GM12865 (cell line): ENCODE measurements at regions not wholly inside any gene's neighbourhood (a gene's known extent, or its start where the extent isn't known, plus 50 kb on each side); places are given as distances from the start of the nearest gene placed in this dataset.
A peak's percentile ranks its signal among the peaks of the same experiment; 100 is the strongest.

ENCODE experiments used
- DNase-seq: peaks from one replicate; pipeline ENCODE4 v3.0.0; 2010; ENCODE audit warnings: low read depth
- H3K4me3 ChIP-seq: 2 replicates; pipeline ENCODE4 v1.5.1; 2011; ENCODE audit warnings: mild to moderate bottlenecking, low read depth, low read length, control low read depth
- TF ChIP-seq, protein P1 (sequence below): IDR thresholded peaks from 2 replicates; pipeline ENCODE4 v1.5.1; 2011; ENCODE audit warnings: low read length, control low read depth, low read depth, inconsistent platforms; ENCODE audit not compliant: insufficient read depth; ENCODE audit errors: missing control alignments

- no peak for DNase-seq
- TF ChIP-seq, protein P1, sequence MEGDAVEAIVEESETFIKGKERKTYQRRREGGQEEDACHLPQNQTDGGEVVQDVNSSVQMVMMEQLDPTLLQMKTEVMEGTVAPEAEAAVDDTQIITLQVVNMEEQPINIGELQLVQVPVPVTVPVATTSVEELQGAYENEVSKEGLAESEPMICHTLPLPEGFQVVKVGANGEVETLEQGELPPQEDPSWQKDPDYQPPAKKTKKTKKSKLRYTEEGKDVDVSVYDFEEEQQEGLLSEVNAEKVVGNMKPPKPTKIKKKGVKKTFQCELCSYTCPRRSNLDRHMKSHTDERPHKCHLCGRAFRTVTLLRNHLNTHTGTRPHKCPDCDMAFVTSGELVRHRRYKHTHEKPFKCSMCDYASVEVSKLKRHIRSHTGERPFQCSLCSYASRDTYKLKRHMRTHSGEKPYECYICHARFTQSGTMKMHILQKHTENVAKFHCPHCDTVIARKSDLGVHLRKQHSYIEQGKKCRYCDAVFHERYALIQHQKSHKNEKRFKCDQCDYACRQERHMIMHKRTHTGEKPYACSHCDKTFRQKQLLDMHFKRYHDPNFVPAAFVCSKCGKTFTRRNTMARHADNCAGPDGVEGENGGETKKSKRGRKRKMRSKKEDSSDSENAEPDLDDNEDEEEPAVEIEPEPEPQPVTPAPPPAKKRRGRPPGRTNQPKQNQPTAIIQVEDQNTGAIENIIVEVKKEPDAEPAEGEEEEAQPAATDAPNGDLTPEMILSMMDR: no peak
- H3K4me3 ChIP-seq: no peak overlapping the region
Observed at GRCh38 chr6:40782355-40782754, 195.2 kb upstream of the LRFN2 start.

DNA sequence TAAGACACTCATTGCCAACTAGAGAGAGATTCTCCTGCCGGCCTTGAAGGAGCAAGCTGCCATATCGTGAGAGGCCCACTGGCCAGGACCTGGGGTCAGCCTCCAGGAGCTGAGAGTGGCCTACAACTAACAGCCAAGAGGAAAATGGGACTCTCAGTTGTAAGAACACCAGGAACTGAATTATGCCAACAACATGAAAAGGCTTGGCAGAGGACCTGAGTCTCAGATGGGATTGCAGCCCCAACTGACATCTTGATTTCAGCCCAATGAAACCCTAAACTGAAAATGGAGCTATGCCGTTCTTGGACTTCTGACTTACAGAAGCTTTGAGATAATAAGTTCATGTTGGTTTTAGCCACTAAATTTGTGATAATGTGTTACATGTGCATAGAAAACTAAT lies 193.5 kb upstream of the LRFN2 start:
- no peak for DNase-seq
- H3K4me3 ChIP-seq: no peak overlapping the region
- TF ChIP-seq, protein P1: no peak

- H3K4me3 ChIP-seq: no peak overlapping the region
- TF ChIP-seq, protein P1: no peak
- no peak for DNase-seq
Observed at GRCh38 chr6:40779409-40779808, 192.2 kb upstream of the LRFN2 start.

DNA sequence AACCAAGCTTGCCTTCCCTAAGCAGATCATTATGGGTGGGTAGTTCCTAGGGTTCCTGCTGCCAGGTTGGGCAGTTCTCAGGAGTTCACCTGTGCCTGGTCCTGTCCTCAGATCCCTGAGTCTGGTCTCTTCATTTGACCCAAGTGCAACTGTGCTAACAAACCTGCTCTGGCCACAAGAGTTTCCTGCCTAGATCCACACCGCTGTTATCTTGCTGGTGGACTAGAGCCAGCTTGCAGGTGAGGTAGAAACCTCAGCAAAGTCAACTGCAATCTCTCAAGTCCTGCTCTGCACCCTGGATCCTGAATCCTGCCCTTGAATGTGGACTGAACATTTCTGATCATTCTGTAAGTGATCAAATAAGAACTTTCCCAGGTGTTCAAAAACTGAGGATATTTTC lies 191.8 kb upstream of the LRFN2 start:
- no peak overlapping the region for H3K4me3 ChIP-seq
- TF ChIP-seq, protein P1: no peak
- no peak for DNase-seq

- H3K4me3 ChIP-seq: no peak overlapping the region
- no peak for DNase-seq
- TF ChIP-seq, protein P1: no peak
Observed at GRCh38 chr6:40778196-40778595, 191.0 kb upstream of the LRFN2 start.

DNA sequence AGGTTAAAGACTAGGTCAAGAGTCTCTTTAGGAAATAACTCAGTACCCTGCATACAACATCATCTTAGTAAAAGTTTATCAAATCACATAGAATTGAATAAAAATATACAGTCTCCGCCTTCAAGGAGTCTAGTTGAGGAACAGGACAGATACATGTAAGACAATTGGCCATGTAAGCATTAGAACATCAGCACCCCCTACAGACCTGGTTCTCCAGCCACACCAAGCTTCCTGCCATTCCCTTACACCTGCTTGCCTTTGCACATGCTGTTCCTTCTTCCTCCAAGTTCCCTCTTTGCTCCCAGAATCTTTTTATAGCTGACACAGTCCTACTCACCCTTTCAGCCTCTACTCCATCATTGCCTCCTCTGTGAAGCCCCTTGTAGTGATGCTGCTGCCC lies 187.8 kb upstream of the LRFN2 start:
- TF ChIP-seq, protein P1: peak; percentile 31
- no peak overlapping the region for H3K4me3 ChIP-seq
- peak; percentile 10 for DNase-seq

GRCh38 chr6:40770794-40771193 lies 183.6 kb upstream of the LRFN2 start:
- TF ChIP-seq, protein P1: no peak
- no peak for DNase-seq

More at GRCh38 chr6:40770794-40771193, 183.6 kb upstream of the LRFN2 start:
- no peak overlapping the region for H3K4me3 ChIP-seq
